HCT116 (cell line): ENCODE measurements at regions not wholly inside any gene's neighbourhood (a gene's known extent, or its start where the extent isn't known, plus 50 kb on each side); places are given as distances from the start of the nearest gene placed in this dataset.

Experiments used
- POLR2A ChIP-seq: IDR thresholded peaks from 2 replicates; pipeline ENCODE4 v1.7.0; 2011; ENCODE audit warnings: borderline replicate concordance; ENCODE audit not compliant: insufficient read depth, insufficient read length; ENCODE audit errors: extremely low read depth
- POLR2AphosphoS5 ChIP-seq: IDR thresholded peaks from 2 replicates; pipeline ENCODE4 v1.6.1; 2011; ENCODE audit warnings: mild to moderate bottlenecking, low read depth, low read length, moderate library complexity
- YY1 ChIP-seq: IDR thresholded peaks from 2 replicates; pipeline ENCODE4 v1.6.1; 2011; ENCODE audit warnings: low read length, low read depth, moderate library complexity, mild to moderate bottlenecking; ENCODE audit not compliant: insufficient replicate concordance; ENCODE audit errors: extremely low read depth
- TF ChIP-seq, protein P1 (sequence below), 3 experiments: fragments of 200-600 bp in 1 of 3; sonication (generic) in 1 of 3; IDR thresholded peaks in 2 of 3; conservative IDR thresholded peaks in 1 of 3; 2 replicates each; pipeline ENCODE4 v1.5.1; 2012 to 2017; ENCODE audit warnings: low read depth in 2 of 3, low read length in 2 of 3, antibody characterized with exemption in 1 of 3, borderline replicate concordance in 1 of 3, control low read depth in 1 of 3, mild to moderate bottlenecking in 1 of 3, mixed read lengths in 1 of 3, mixed run types in 1 of 3, moderate library complexity in 1 of 3; ENCODE audit not compliant: insufficient read depth in 1 of 3

DNA sequence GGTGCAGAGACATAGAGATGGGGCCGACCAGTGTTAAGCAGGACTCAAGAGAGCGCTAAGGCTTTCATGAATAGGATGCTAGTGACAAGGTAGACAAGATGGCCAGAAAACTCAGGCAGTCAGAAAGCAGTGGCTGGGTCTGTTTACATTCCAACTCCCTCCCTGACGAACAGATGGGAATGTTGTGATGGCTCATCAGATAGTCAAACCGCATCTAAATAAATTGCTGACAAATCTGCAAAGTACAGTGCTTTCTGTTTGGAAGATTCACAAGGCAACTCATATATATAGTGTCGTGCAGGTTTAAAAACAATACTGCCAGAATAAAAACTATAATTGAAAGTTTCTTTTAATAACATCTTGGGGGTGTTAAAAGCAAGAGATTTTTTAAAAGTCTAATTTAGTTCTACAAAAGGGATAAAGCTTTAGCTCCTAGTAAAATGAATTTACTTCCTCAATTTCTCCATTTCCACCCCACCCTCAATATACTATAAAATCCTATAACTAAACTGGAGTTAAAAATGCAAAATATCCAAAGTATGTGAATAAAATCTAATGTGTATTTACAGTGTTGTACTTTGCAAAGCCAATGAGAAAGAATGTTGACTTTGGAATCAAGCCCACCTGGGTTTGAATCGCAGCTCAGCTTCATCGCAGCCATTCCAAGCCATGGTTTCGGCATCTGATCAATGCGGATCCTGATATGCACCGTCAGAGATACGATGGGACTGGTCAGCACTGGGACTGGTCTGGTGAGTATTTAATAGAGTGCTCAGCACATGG, 247.3 kb upstream of the PDE10A start:
- TF ChIP-seq POLR2A (no peak), YY1 (no peak), POLR2AphosphoS5 (no peak)
- TF ChIP-seq, protein P1, sequence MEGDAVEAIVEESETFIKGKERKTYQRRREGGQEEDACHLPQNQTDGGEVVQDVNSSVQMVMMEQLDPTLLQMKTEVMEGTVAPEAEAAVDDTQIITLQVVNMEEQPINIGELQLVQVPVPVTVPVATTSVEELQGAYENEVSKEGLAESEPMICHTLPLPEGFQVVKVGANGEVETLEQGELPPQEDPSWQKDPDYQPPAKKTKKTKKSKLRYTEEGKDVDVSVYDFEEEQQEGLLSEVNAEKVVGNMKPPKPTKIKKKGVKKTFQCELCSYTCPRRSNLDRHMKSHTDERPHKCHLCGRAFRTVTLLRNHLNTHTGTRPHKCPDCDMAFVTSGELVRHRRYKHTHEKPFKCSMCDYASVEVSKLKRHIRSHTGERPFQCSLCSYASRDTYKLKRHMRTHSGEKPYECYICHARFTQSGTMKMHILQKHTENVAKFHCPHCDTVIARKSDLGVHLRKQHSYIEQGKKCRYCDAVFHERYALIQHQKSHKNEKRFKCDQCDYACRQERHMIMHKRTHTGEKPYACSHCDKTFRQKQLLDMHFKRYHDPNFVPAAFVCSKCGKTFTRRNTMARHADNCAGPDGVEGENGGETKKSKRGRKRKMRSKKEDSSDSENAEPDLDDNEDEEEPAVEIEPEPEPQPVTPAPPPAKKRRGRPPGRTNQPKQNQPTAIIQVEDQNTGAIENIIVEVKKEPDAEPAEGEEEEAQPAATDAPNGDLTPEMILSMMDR (IDR thresholded peaks at IDR 0.05 in 2 of 3, conservative IDR thresholded peaks at IDR 0.05 in 1 of 3; ENCODE audit: borderline replicate concordance in 1 of 3, insufficient read depth in 1 of 3, low read depth in 2 of 3, low read length in 2 of 3) = no peak
